GM12878 (cell line): ENCODE measurements at regions not wholly inside any gene's neighbourhood (a gene's known extent, or its start where the extent isn't known, plus 50 kb on each side); places are given as distances from the start of the nearest gene placed in this dataset.

Experiments used
- ATAC-seq: fragments of 200-7000 bp; cut with Tn5 transposase; 3 replicates; pipeline ENCODE4 v1.9.1; 2020; ENCODE audit warnings: mild to moderate bottlenecking, moderate library complexity
- BruUV-seq: library from RNA; stranded (reverse); fragments of 400-500 nt; replicated peaks from 2 replicates; lab custom pipeline; 2021; lab: Mats Ljungman, UMichigan
- CTCF ChIA-PET: fragments of 300-600 bp; sonication (Branson Sonifier 250); formaldehyde crosslinking; extraction: SDS; loops from one replicate; lab custom pipeline; 2021; ENCODE audit warnings: inconsistent platforms; lab: Yijun Ruan, JAX
- POLR2A ChIA-PET: fragments of 350-600 bp; formaldehyde crosslinking; extraction: SDS; loops from one replicate; lab custom pipeline; 2021; ENCODE audit warnings: inconsistent platforms; lab: Charles Lee
- RAD21 ChIA-PET: fragments of 300-600 bp; sonication (Branson Sonifier 250); formaldehyde crosslinking; loops from one replicate; lab custom pipeline; 2023; ENCODE audit warnings: antibody characterized with exemption; ENCODE audit not compliant: unreplicated experiment; lab: Charles Lee
- SMC1A ChIA-PET: fragments of 300-600 bp; sonication (Branson Sonifier 250); formaldehyde crosslinking; loops from one replicate; lab custom pipeline; 2023; ENCODE audit not compliant: unreplicated experiment, uncharacterized antibody; lab: Charles Lee
- DNase-seq: peaks from one replicate; pipeline ENCODE4 v3.0.0-alpha.2; 2011; ENCODE audit warnings: low read depth, low spot score
- FAIRE-seq: peaks from 3 replicates; lab custom pipeline; 2011; peaks lifted over from hg19 to GRCh38; lab: Jason Lieb, UNC
- H2AFZ ChIP-seq: 2 replicates; pipeline ENCODE4 v1.6.0; 2011; ENCODE audit warnings: low read depth, low read length, control low read depth; ENCODE audit not compliant: control insufficient read depth
- H3K27ac ChIP-seq: 2 replicates; pipeline ENCODE4 v1.5.1; 2011; ENCODE audit warnings: control low read depth; ENCODE audit not compliant: control insufficient read depth, insufficient read depth
- H3K27me3 ChIP-seq, 2 experiments: replicated peaks in 1 of 2; 2 replicates each; pipeline versions ENCODE4 v1.6.0 to v1.6.1; 2011; ENCODE audit warnings: low read length in 1 of 2; ENCODE audit not compliant: control insufficient read depth in 2 of 2, insufficient read depth in 2 of 2
- H3K36me3 ChIP-seq, 2 experiments: 2 replicates each; pipeline ENCODE4 v1.5.1; 2011; ENCODE audit warnings: low read length in 1 of 2; ENCODE audit not compliant: control insufficient read depth in 2 of 2, insufficient read depth in 2 of 2
- H3K4me1 ChIP-seq: 2 replicates; pipeline ENCODE4 v1.6.1; 2011; ENCODE audit warnings: mild to moderate bottlenecking, low read length, moderate library complexity, mixed read lengths; ENCODE audit not compliant: control insufficient read depth, insufficient read depth
- H3K4me2 ChIP-seq: 2 replicates; pipeline ENCODE4 v1.6.0; 2011; ENCODE audit warnings: control low read depth; ENCODE audit not compliant: control insufficient read depth, insufficient read depth
- H3K4me3 ChIP-seq: fragments of 200-600 bp; sonication (generic); 2 replicates; pipeline ENCODE4 v1.5.1; 2016
- H3K79me2 ChIP-seq: 2 replicates; pipeline ENCODE4 v1.6.0; 2011; ENCODE audit warnings: low read length; ENCODE audit not compliant: control insufficient read depth, insufficient read depth
- H3K9ac ChIP-seq: 2 replicates; pipeline ENCODE4 v1.8.0; 2011; ENCODE audit warnings: low read length, control low read depth, mixed read lengths; ENCODE audit not compliant: control insufficient read depth, insufficient read depth
- H3K9me3 ChIP-seq: replicated peaks from 3 replicates; pipeline ENCODE4 v1.5.1; 2011; ENCODE audit warnings: mild to moderate bottlenecking, low read length; ENCODE audit not compliant: control insufficient read depth, insufficient read depth
- H4K20me1 ChIP-seq: 2 replicates; pipeline ENCODE4 v1.6.0; 2011; ENCODE audit not compliant: control insufficient read depth, insufficient read depth
- ASH2L ChIP-seq: fragments of 300-600, 200-600 bp; sonication (generic); IDR thresholded peaks from 2 replicates; pipeline ENCODE4 v1.6.1; 2017; ENCODE audit warnings: low read depth, mild to moderate bottlenecking, borderline replicate concordance
- BHLHE40 ChIP-seq, 2 experiments: fragments of 450-650 bp in 1 of 2; IDR thresholded peaks; 2 replicates each; pipeline ENCODE4 v1.6.1; 2011 to 2017; ENCODE audit warnings: low read depth in 2 of 2, borderline replicate concordance in 1 of 2, improper control_type of control experiment in 1 of 2, low read length in 1 of 2, mild to moderate bottlenecking in 1 of 2
- CBX3 ChIP-seq: fragments of 200-600 bp; sonication (generic); IDR thresholded peaks from 2 replicates; pipeline ENCODE4 v1.6.1; 2016; ENCODE audit warnings: low read depth, borderline replicate concordance
- FOXK2 ChIP-seq: fragments of 450-650 bp; IDR thresholded peaks from 2 replicates; pipeline ENCODE4 v1.6.1; 2017; ENCODE audit warnings: mild to moderate bottlenecking, moderate library complexity
- POLR2A ChIP-seq: IDR thresholded peaks from 2 replicates; pipeline ENCODE4 v1.6.1; 2011; ENCODE audit warnings: low read depth, mild to moderate bottlenecking, low read length
- RAD21 ChIP-seq: IDR thresholded peaks from 2 replicates; pipeline ENCODE4 v1.6.1; 2011; ENCODE audit warnings: mild to moderate bottlenecking, low read depth, low read length, moderate library complexity; ENCODE audit not compliant: insufficient read depth
- WRNIP1 ChIP-seq: IDR thresholded peaks from 2 replicates; pipeline ENCODE4 v1.6.1; 2011; ENCODE audit warnings: low read depth, low read length, improper control_type of control experiment, borderline replicate concordance
- YY1 ChIP-seq: IDR thresholded peaks from 2 replicates; pipeline ENCODE4 v1.6.1; 2011; ENCODE audit warnings: low read depth, mild to moderate bottlenecking, low read length
- ZZZ3 ChIP-seq: IDR thresholded peaks from 2 replicates; pipeline ENCODE4 v1.6.1; 2011; ENCODE audit warnings: low read depth; ENCODE audit not compliant: control insufficient read depth, insufficient read length
- WGBS: methylation state at CpG from one replicate; pipeline ENCODE4 v1.1.6; 2016; ENCODE audit warnings: low lambda C conversion rate; ENCODE audit not compliant: insufficient replicate concordance, insufficient coverage; ENCODE audit errors: missing lambda C conversion rate; 5-methylcytosine and 5-hydroxymethylcytosine counted together
- in situ Hi-C: fragments of 300-500 bp; cut with MboI; formaldehyde crosslinking; loops from 9 replicates; pipeline ENCODE4 v1.14.3; 2018; ENCODE audit warnings: mixed read lengths
- intact Hi-C: fragments of 100-400 bp; cut with micrococcal nuclease; formaldehyde crosslinking; loops from one replicate; pipeline ENCODE4 v1.14.2; 2022; ENCODE audit not compliant: unreplicated experiment
- TF ChIP-seq, protein P1 (sequence below): fragments of 450-650 bp; IDR thresholded peaks from 2 replicates; pipeline ENCODE4 v1.6.1; 2016; ENCODE audit warnings: mild to moderate bottlenecking

DNA sequence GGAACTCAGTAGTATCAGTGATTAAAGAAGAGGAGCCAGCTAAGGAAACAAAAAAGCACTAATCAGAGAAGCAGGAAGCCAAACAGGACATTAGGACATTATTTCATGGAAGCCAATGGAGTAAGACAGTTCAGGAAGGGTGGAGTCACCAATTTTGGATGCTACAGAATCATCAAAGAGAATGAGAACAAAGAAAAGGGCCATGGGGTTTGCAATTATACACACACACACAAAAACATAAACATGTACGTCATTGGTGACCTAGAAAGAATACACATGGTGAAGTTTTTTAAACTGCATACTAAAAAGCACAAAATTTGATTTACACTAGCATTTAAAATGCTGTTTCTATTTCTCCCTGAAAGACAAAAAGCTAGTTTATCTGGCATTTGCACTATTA is 96.8 kb upstream of the MRPS30 start:
- no peak for DNase-seq
- Histone ChIP-seq H2AFZ (no peak overlapping the region), H3K9ac (no peak overlapping the region), H3K36me3 (no peaks in the 10 kb centered on the region), H3K4me1 (no peaks in the 10 kb centered on the region), H3K9me3 (no peaks in the 10 kb centered on the region), H3K27me3 (no peaks in the 10 kb centered on the region), H3K79me2 (no peaks in the 10 kb centered on the region), H3K4me2 (no peak overlapping the region), H4K20me1 (no peaks in the 10 kb centered on the region), H3K4me3 (no peak overlapping the region), H3K27ac (no peak overlapping the region)
- intact Hi-C loops (no loop called here), in situ Hi-C loops (no loop called here)
- WGBS = 21% methylated on average over 1 of the region's 1 CpG
- FAIRE-seq = no peak
- RAD21 ChIA-PET = no interaction called here
- no peak for TF ChIP-seq POLR2A
- TF ChIP-seq ASH2L = no peak
- TF ChIP-seq, protein P1, sequence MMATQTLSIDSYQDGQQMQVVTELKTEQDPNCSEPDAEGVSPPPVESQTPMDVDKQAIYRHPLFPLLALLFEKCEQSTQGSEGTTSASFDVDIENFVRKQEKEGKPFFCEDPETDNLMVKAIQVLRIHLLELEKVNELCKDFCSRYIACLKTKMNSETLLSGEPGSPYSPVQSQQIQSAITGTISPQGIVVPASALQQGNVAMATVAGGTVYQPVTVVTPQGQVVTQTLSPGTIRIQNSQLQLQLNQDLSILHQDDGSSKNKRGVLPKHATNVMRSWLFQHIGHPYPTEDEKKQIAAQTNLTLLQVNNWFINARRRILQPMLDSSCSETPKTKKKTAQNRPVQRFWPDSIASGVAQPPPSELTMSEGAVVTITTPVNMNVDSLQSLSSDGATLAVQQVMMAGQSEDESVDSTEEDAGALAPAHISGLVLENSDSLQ = no peak
- TF ChIP-seq BHLHE40 (IDR thresholded peaks at IDR 0.05; ENCODE audit: borderline replicate concordance in 1 of 2, low read depth in 2 of 2, low read length in 1 of 2) = no peak
- no peak for TF ChIP-seq CBX3
- no peak for TF ChIP-seq YY1
- TF ChIP-seq WRNIP1 = no peak
- TF ChIP-seq RAD21 = no peak
- no peak for TF ChIP-seq FOXK2
- no peak for TF ChIP-seq ZZZ3
- SMC1A ChIA-PET = interaction anchor here (1.0 kb wide), 1 partner anchor 52 kb away, joined by 3 read pairs; no protein-coding TSS in a partner anchor
- CTCF ChIA-PET = no interaction called here
- ATAC-seq = no peak
- POLR2A ChIA-PET = no interaction called here
- BruUV-seq = no TSS peak
